Adrenal gland (tissue), 5 donors: ENCODE measurements at regions not wholly inside any gene's neighbourhood (a gene's known extent, or its start where the extent isn't known, plus 50 kb on each side); places are given as distances from the start of the nearest gene placed in this dataset.

Source experiments
- POLR2A ChIP-seq, 2 donors: fragments of 450-650 bp; IDR thresholded peaks; one replicate each; pipeline ENCODE4 v1.6.1; 2017; ENCODE audit warnings: antibody characterized with exemption in 2 of 2, mild to moderate bottlenecking in 2 of 2, moderate library complexity in 1 of 2
- TF ChIP-seq, protein P1 (sequence below), 6 experiments: fragments of 450-650 bp in 4 of 6; fragments of 200-600 bp in 2 of 6; sonication (generic) in 1 of 6; IDR thresholded peaks; 1 replicate in 5 of 6; 2 replicates in 1 of 6; pipeline versions ENCODE4 v1.5.1 to v1.8.0; 2016 to 2021; ENCODE audit warnings: antibody characterized with exemption in 6 of 6, mild to moderate bottlenecking in 2 of 6, moderate library complexity in 1 of 6
- donor health status: DM: no; HTN: no; CAD: no.

- TF ChIP-seq, protein P1, sequence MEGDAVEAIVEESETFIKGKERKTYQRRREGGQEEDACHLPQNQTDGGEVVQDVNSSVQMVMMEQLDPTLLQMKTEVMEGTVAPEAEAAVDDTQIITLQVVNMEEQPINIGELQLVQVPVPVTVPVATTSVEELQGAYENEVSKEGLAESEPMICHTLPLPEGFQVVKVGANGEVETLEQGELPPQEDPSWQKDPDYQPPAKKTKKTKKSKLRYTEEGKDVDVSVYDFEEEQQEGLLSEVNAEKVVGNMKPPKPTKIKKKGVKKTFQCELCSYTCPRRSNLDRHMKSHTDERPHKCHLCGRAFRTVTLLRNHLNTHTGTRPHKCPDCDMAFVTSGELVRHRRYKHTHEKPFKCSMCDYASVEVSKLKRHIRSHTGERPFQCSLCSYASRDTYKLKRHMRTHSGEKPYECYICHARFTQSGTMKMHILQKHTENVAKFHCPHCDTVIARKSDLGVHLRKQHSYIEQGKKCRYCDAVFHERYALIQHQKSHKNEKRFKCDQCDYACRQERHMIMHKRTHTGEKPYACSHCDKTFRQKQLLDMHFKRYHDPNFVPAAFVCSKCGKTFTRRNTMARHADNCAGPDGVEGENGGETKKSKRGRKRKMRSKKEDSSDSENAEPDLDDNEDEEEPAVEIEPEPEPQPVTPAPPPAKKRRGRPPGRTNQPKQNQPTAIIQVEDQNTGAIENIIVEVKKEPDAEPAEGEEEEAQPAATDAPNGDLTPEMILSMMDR (IDR thresholded peaks at IDR 0.05) = no peak
- no peak for TF ChIP-seq POLR2A (IDR thresholded peaks at IDR 0.05)
Measured at GRCh38 chr5:107285772-107286171, 385.0 kb downstream of the EFNA5 start.
